ENCODE measurements at regions not wholly inside any gene's neighbourhood (a gene's known extent, or its start where the extent isn't known, plus 50 kb on each side); places are given as distances from the start of the nearest gene placed in this dataset.

DNA sequence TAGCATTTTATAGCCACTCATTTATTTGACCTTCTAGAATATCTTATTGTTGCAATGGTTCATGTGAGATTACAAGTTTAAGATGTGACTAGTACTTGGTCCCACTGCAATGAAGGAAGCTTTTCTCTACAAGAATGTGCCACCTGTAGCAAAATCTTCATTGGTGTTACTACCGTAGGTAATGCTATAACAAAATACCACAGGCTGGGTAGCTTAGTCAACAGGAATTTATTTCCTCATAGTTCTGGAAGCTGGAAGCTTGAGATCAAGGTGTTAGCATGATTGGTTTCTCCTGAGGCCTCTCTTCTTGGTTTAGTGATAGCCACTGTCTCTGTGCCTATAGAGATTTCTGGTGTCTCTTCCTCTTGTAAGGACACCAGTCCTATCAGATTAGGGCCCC, 441.0 kb downstream of the GPM6A start:
- Mint-ChIP-seq H3K27me3 (ENCODE audit: low read depth) (no peaks in the 10 kb centered on the region), H3K4me3 (no peak overlapping the region), H3K9me3 (no peaks in the 10 kb centered on the region), H3K27ac (no peak overlapping the region), H3K36me3 (ENCODE audit: low read depth) (no peaks in the 10 kb centered on the region), H3K4me1 (no peaks in the 10 kb centered on the region)
- no peak for TF ChIP-seq CTCF (IDR thresholded peaks at IDR 0.05; ENCODE audit: unreplicated experiment in 3 of 3)

DNA sequence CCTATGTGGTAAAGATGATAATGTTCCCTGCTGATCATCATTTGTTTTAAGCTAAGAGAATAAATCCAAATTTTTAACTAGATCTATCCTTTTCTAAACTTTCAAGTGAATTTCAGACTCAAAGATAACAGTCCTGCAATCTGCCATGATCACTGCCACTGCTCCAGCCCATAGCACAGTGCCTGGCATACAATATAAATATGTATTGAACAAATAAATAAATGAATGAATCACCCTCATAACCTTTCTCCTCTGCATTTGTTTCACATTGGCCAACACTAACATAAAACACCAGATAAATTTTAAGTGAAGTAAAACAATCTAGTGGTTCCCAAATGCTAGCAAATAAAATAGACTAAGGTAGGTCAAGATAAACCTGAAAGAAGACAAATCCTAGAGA, 439.0 kb downstream of the GPM6A start:
- H3K4me3 Mint-ChIP-seq, result no peak overlapping the region
- TF ChIP-seq CTCF (IDR thresholded peaks at IDR 0.05; ENCODE audit: unreplicated experiment in 3 of 3), result no peak
- H3K27me3 Mint-ChIP-seq (ENCODE audit: low read depth), result no peaks in the 10 kb centered on the region
- H3K36me3 Mint-ChIP-seq (ENCODE audit: low read depth), result no peaks in the 10 kb centered on the region
- H3K27ac Mint-ChIP-seq, result no peak overlapping the region
- H3K4me1 Mint-ChIP-seq, result no peaks in the 10 kb centered on the region
- no peaks in the 10 kb centered on the region for H3K9me3 Mint-ChIP-seq

DNA sequence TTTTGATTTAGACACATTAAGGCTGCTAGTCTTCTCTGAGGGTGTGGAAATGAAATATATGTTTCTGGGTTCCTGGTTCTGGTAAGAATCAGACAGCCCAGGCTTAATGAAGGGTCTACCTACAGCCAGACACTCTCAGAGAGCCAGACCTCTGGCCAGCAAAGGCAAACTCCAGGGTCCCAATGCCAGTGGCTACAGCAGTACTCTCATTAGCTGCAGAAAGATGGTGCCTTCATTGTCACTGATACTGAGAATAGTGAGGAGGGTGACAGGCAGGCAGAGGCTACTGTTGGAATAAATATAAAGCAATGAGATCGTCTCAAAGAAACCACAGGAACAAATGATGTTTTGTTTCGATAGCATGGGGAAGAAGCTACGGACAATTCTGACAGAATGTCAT, 437.6 kb downstream of the GPM6A start:
- Mint-ChIP-seq H3K4me1 (no peaks in the 10 kb centered on the region), H3K4me3 (no peak overlapping the region), H3K27me3 (ENCODE audit: low read depth) (peaks cover 3% of the 10 kb centered on the region), H3K36me3 (ENCODE audit: low read depth) (no peaks in the 10 kb centered on the region), H3K27ac (no peak overlapping the region), H3K9me3 (no peaks in the 10 kb centered on the region)
- no peak for TF ChIP-seq CTCF (IDR thresholded peaks at IDR 0.05; ENCODE audit: unreplicated experiment in 3 of 3)

DNA sequence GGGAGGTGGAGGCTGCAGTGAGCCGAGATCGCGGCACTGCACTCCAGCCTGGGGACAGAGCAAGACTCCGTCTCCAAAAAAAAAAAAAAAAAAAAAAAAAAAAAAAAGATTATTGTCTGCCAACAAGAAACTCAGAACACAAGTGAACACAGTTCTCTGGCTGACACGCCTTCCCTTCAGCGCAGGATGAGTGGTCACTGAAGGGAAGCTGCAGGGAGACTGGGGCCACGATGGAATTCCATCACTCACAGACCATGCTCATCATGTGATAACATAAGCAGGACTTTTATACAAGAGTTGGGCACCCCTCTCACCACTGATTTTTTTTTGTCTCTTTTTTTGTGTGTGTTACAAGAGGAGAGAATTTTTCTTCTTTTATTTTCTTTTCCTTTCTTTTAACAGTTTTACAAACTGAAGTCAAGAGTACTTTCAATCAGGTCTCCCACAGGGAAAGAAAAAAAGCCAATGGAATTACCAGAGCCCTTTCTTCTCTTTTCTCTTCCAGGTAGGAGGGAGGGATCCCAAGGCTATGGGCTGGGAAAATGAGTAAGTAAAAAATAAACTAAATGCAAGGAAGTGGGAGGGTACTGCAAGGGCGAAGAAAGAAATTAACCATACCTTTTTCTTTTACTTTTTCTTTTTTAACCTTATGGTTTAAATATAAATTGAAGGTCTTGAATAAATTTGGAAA, 435.6 kb downstream of the GPM6A start:
- H3K27ac Mint-ChIP-seq, result no peak overlapping the region
- no peak for TF ChIP-seq CTCF (IDR thresholded peaks at IDR 0.05; ENCODE audit: unreplicated experiment in 3 of 3)
- no peaks in the 10 kb centered on the region for H3K9me3 Mint-ChIP-seq
- no peaks in the 10 kb centered on the region for H3K4me1 Mint-ChIP-seq
- peaks cover 3% of the 10 kb centered on the region for H3K27me3 Mint-ChIP-seq (ENCODE audit: low read depth)
- H3K4me3 Mint-ChIP-seq, result no peak overlapping the region
- no peaks in the 10 kb centered on the region for H3K36me3 Mint-ChIP-seq (ENCODE audit: low read depth)

DNA sequence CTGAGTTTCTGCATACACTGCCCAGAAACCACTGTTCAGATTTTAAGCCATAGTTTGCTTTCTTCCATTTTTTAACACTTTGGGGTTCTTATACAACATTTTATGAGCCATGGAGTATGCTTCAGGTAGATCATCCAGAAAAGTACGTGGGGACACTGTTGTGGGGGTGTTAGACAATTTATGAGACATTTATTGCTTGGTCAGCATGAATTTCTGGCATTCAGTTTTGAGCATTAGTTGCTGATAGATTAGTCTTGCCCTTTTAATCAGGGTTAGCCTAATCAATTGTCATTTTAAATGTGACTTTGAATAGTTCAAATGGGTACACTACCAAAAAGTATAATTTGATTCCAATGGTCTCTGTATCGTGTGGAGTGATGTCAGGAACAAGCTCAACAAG, 434.9 kb downstream of the GPM6A start:
- no peak for TF ChIP-seq CTCF (IDR thresholded peaks at IDR 0.05; ENCODE audit: unreplicated experiment in 3 of 3)
- Mint-ChIP-seq H3K4me3 (no peak overlapping the region), H3K36me3 (ENCODE audit: low read depth) (no peaks in the 10 kb centered on the region), H3K27ac (no peak overlapping the region), H3K4me1 (no peaks in the 10 kb centered on the region), H3K9me3 (no peaks in the 10 kb centered on the region), H3K27me3 (ENCODE audit: low read depth) (peaks cover 3% of the 10 kb centered on the region)

GRCh38 chr4:175378372-175378771, 433.7 kb downstream of the GPM6A start:
- H3K36me3 Mint-ChIP-seq (ENCODE audit: low read depth), result no peaks in the 10 kb centered on the region

More at GRCh38 chr4:175378372-175378771, 433.7 kb downstream of the GPM6A start:
- no peak for TF ChIP-seq CTCF (IDR thresholded peaks at IDR 0.05; ENCODE audit: unreplicated experiment in 3 of 3)
- no peak overlapping the region for H3K27ac Mint-ChIP-seq
- no peaks in the 10 kb centered on the region for H3K4me1 Mint-ChIP-seq
- no peaks in the 10 kb centered on the region for H3K9me3 Mint-ChIP-seq
- no peak overlapping the region for H3K4me3 Mint-ChIP-seq
- peaks cover 3% of the 10 kb centered on the region for H3K27me3 Mint-ChIP-seq (ENCODE audit: low read depth)

All from nephron (organoid).